GM12878 (cell line): ENCODE measurements at regions not wholly inside any gene's neighbourhood (a gene's known extent, or its start where the extent isn't known, plus 50 kb on each side); places are given as distances from the start of the nearest gene placed in this dataset.

Experiments
- ATAC-seq: fragments of 200-7000 bp; cut with Tn5 transposase; 3 replicates; pipeline ENCODE4 v1.9.1; 2020; ENCODE audit warnings: mild to moderate bottlenecking, moderate library complexity
- BruUV-seq: library from RNA; stranded (reverse); fragments of 400-500 nt; replicated peaks from 2 replicates; lab custom pipeline; 2021; lab: Mats Ljungman, UMichigan
- CTCF ChIA-PET: fragments of 300-600 bp; sonication (Branson Sonifier 250); formaldehyde crosslinking; extraction: SDS; loops from one replicate; lab custom pipeline; 2021; ENCODE audit warnings: inconsistent platforms; lab: Yijun Ruan, JAX
- POLR2A ChIA-PET: fragments of 350-600 bp; formaldehyde crosslinking; extraction: SDS; loops from one replicate; lab custom pipeline; 2021; ENCODE audit warnings: inconsistent platforms; lab: Charles Lee
- RAD21 ChIA-PET: fragments of 300-600 bp; sonication (Branson Sonifier 250); formaldehyde crosslinking; loops from one replicate; lab custom pipeline; 2023; ENCODE audit warnings: antibody characterized with exemption; ENCODE audit not compliant: unreplicated experiment; lab: Charles Lee
- SMC1A ChIA-PET: fragments of 300-600 bp; sonication (Branson Sonifier 250); formaldehyde crosslinking; loops from one replicate; lab custom pipeline; 2023; ENCODE audit not compliant: unreplicated experiment, uncharacterized antibody; lab: Charles Lee
- DNase-seq: peaks from one replicate; pipeline ENCODE4 v3.0.0-alpha.2; 2011; ENCODE audit warnings: low read depth, low spot score
- FAIRE-seq: peaks from 3 replicates; lab custom pipeline; 2011; peaks lifted over from hg19 to GRCh38; lab: Jason Lieb, UNC
- H2AFZ ChIP-seq: 2 replicates; pipeline ENCODE4 v1.6.0; 2011; ENCODE audit warnings: low read depth, low read length, control low read depth; ENCODE audit not compliant: control insufficient read depth
- H3K27ac ChIP-seq: 2 replicates; pipeline ENCODE4 v1.5.1; 2011; ENCODE audit warnings: control low read depth; ENCODE audit not compliant: control insufficient read depth, insufficient read depth
- H3K27me3 ChIP-seq, 2 experiments: replicated peaks in 1 of 2; 2 replicates each; pipeline versions ENCODE4 v1.6.0 to v1.6.1; 2011; ENCODE audit warnings: low read length in 1 of 2; ENCODE audit not compliant: control insufficient read depth in 2 of 2, insufficient read depth in 2 of 2
- H3K36me3 ChIP-seq, 2 experiments: 2 replicates each; pipeline ENCODE4 v1.5.1; 2011; ENCODE audit warnings: low read length in 1 of 2; ENCODE audit not compliant: control insufficient read depth in 2 of 2, insufficient read depth in 2 of 2
- H3K4me1 ChIP-seq: 2 replicates; pipeline ENCODE4 v1.6.1; 2011; ENCODE audit warnings: mild to moderate bottlenecking, low read length, moderate library complexity, mixed read lengths; ENCODE audit not compliant: control insufficient read depth, insufficient read depth
- H3K4me2 ChIP-seq: 2 replicates; pipeline ENCODE4 v1.6.0; 2011; ENCODE audit warnings: control low read depth; ENCODE audit not compliant: control insufficient read depth, insufficient read depth
- H3K4me3 ChIP-seq: fragments of 200-600 bp; sonication (generic); 2 replicates; pipeline ENCODE4 v1.5.1; 2016
- H3K79me2 ChIP-seq: 2 replicates; pipeline ENCODE4 v1.6.0; 2011; ENCODE audit warnings: low read length; ENCODE audit not compliant: control insufficient read depth, insufficient read depth
- H3K9ac ChIP-seq: 2 replicates; pipeline ENCODE4 v1.8.0; 2011; ENCODE audit warnings: low read length, control low read depth, mixed read lengths; ENCODE audit not compliant: control insufficient read depth, insufficient read depth
- H3K9me3 ChIP-seq: replicated peaks from 3 replicates; pipeline ENCODE4 v1.5.1; 2011; ENCODE audit warnings: mild to moderate bottlenecking, low read length; ENCODE audit not compliant: control insufficient read depth, insufficient read depth
- H4K20me1 ChIP-seq: 2 replicates; pipeline ENCODE4 v1.6.0; 2011; ENCODE audit not compliant: control insufficient read depth, insufficient read depth
- ATF3 ChIP-seq: IDR thresholded peaks from 2 replicates; pipeline ENCODE4 v1.6.1; 2011; ENCODE audit warnings: low read depth, mild to moderate bottlenecking, low read length, moderate library complexity, borderline replicate concordance; ENCODE audit errors: extremely low read depth
- CTCF ChIP-seq, 3 experiments: IDR thresholded peaks in 2 of 3; conservative IDR thresholded peaks in 1 of 3; 2 replicates each; pipeline ENCODE4 v1.5.1; 2011; ENCODE audit warnings: low read depth in 3 of 3, low read length in 3 of 3, mild to moderate bottlenecking in 3 of 3, control low read depth in 2 of 3, moderate library complexity in 2 of 3, inconsistent platforms in 1 of 3, mixed read lengths in 1 of 3; ENCODE audit not compliant: control insufficient read depth in 2 of 3, insufficient read depth in 1 of 3; ENCODE audit errors: extremely low read depth in 1 of 3
- E2F4 ChIP-seq: IDR thresholded peaks from 2 replicates; pipeline ENCODE4 v1.6.1; 2012; ENCODE audit warnings: low read depth, low read length, improper control_type of control experiment
- IKZF2 ChIP-seq, 2 experiments: fragments of 450-650 bp; IDR thresholded peaks; 2 replicates each; pipeline ENCODE4 v1.6.1; 2017; ENCODE audit warnings: mild to moderate bottlenecking in 2 of 2, moderate library complexity in 2 of 2
- KDM1A ChIP-seq: fragments of 200-600 bp; sonication (generic); IDR thresholded peaks from 2 replicates; pipeline ENCODE4 v1.6.1; 2016; ENCODE audit warnings: borderline replicate concordance
- MYB ChIP-seq: fragments of 150-350 bp; IDR thresholded peaks from 2 replicates; pipeline ENCODE4 v1.6.1; 2014; ENCODE audit warnings: mild to moderate bottlenecking, low read depth, low read length, borderline replicate concordance
- NR2C2 ChIP-seq: IDR thresholded peaks from 2 replicates; pipeline ENCODE4 v1.6.1; 2011; ENCODE audit warnings: borderline replicate concordance, low read depth; ENCODE audit not compliant: control insufficient read depth, insufficient read length
- NR2F1 ChIP-seq: fragments of 450-650 bp; conservative IDR thresholded peaks from 2 replicates; pipeline ENCODE4 v1.6.1; 2017; ENCODE audit warnings: mild to moderate bottlenecking
- PAX5 ChIP-seq: IDR thresholded peaks from 2 replicates; pipeline ENCODE4 v1.6.1; 2011; ENCODE audit warnings: low read depth, low read length, borderline replicate concordance
- PBX3 ChIP-seq: IDR thresholded peaks from 2 replicates; pipeline ENCODE4 v1.6.1; 2011; ENCODE audit warnings: mild to moderate bottlenecking, low read depth, low read length, moderate library complexity; ENCODE audit not compliant: insufficient replicate concordance
- POLR2A ChIP-seq: IDR thresholded peaks from 2 replicates; pipeline ENCODE4 v1.6.1; 2011; ENCODE audit warnings: low read depth, mild to moderate bottlenecking, low read length
- RBBP5 ChIP-seq: fragments of 200-600 bp; sonication (generic); conservative IDR thresholded peaks from 2 replicates; pipeline ENCODE4 v1.6.1; 2016
- RFX5 ChIP-seq: IDR thresholded peaks from 2 replicates; pipeline ENCODE4 v1.6.1; 2011; ENCODE audit warnings: low read depth, low read length, improper control_type of control experiment
- SMAD5 ChIP-seq: IDR thresholded peaks from 2 replicates; pipeline ENCODE4 v1.6.1; 2016; ENCODE audit warnings: antibody characterized with exemption, low read depth
- STAT1 ChIP-seq: fragments of 450-650 bp; conservative IDR thresholded peaks from 2 replicates; pipeline ENCODE4 v1.6.1; 2014; ENCODE audit warnings: antibody characterized with exemption, mild to moderate bottlenecking
- STAT3 ChIP-seq: IDR thresholded peaks from 2 replicates; pipeline ENCODE4 v1.6.1; 2011; ENCODE audit warnings: low read depth, low read length, improper control_type of control experiment
- WRNIP1 ChIP-seq: IDR thresholded peaks from 2 replicates; pipeline ENCODE4 v1.6.1; 2011; ENCODE audit warnings: low read depth, low read length, improper control_type of control experiment, borderline replicate concordance
- YY1 ChIP-seq: IDR thresholded peaks from 2 replicates; pipeline ENCODE4 v1.6.1; 2011; ENCODE audit warnings: low read depth, mild to moderate bottlenecking, low read length
- WGBS: methylation state at CpG from one replicate; pipeline ENCODE4 v1.1.6; 2016; ENCODE audit warnings: low lambda C conversion rate; ENCODE audit not compliant: insufficient replicate concordance, insufficient coverage; ENCODE audit errors: missing lambda C conversion rate; 5-methylcytosine and 5-hydroxymethylcytosine counted together
- in situ Hi-C: fragments of 300-500 bp; cut with MboI; formaldehyde crosslinking; loops from 9 replicates; pipeline ENCODE4 v1.14.3; 2018; ENCODE audit warnings: mixed read lengths
- intact Hi-C: fragments of 100-400 bp; cut with micrococcal nuclease; formaldehyde crosslinking; loops from one replicate; pipeline ENCODE4 v1.14.2; 2022; ENCODE audit not compliant: unreplicated experiment

GRCh38 chr9:107918749-107919148, 429.2 kb upstream of the KLF4 start:
- POLR2A ChIA-PET = no interaction called here
- SMC1A ChIA-PET = interaction anchor here (0.8 to 2.6 kb wide), 6 partner anchors 9 to 459 kb away, joined by 3 to 10 read pairs (median 4); no protein-coding TSS in a partner anchor
- CTCF ChIA-PET = no interaction called here

More at GRCh38 chr9:107918749-107919148, 429.2 kb upstream of the KLF4 start:
- no peaks in the 10 kb centered on the region for H3K9me3 ChIP-seq
- no peak overlapping the region for H3K27ac ChIP-seq
- ATAC-seq (no peak), DNase-seq (no peak), FAIRE-seq (no peak)
- H3K9ac ChIP-seq = no peak overlapping the region
- no peak overlapping the region for H3K4me3 ChIP-seq
- no peaks in the 10 kb centered on the region for H3K36me3 ChIP-seq
- WGBS = 30% methylated on average over 11 of the region's 11 CpGs
- H3K4me1 ChIP-seq = no peaks in the 10 kb centered on the region
- in situ Hi-C loops = loop anchor here (5.0 kb wide), 1 partner anchor 49 kb away; no protein-coding TSS in a partner anchor
- intact Hi-C loops = no loop called here
- TF ChIP-seq WRNIP1 = no peak
- no peak for TF ChIP-seq SMAD5
- no peak for TF ChIP-seq NR2C2
- TF ChIP-seq YY1 = no peak
- no peak for TF ChIP-seq MYB
- TF ChIP-seq NR2F1 = no peak
- TF ChIP-seq POLR2A = no peak
- TF ChIP-seq E2F4 = no peak
- TF ChIP-seq PBX3 = no peak
- no peak for TF ChIP-seq PAX5
- no peak for TF ChIP-seq STAT3
- no peak for TF ChIP-seq CTCF (IDR thresholded peaks at IDR 0.05 in 2 of 3, conservative IDR thresholded peaks at IDR 0.05 in 1 of 3; ENCODE audit: control insufficient read depth in 2 of 3, extremely low read depth in 1 of 3, insufficient read depth in 1 of 3, low read depth in 3 of 3, low read length in 3 of 3)
- no peak for TF ChIP-seq RBBP5
- TF ChIP-seq KDM1A = no peak
- TF ChIP-seq ATF3 = no peak
- TF ChIP-seq STAT1 = no peak
- no peak for TF ChIP-seq IKZF2 (IDR thresholded peaks at IDR 0.05)
- TF ChIP-seq RFX5 = no peak
- no peaks in the 10 kb centered on the region for H4K20me1 ChIP-seq
- RAD21 ChIA-PET = no interaction called here
- BruUV-seq = no TSS peak
- H3K4me2 ChIP-seq = no peak overlapping the region
- no peak overlapping the region for H2AFZ ChIP-seq
- no peaks in the 10 kb centered on the region for H3K27me3 ChIP-seq
- H3K79me2 ChIP-seq = no peaks in the 10 kb centered on the region
